OCI-LY7 (cell line): ENCODE measurements at regions not wholly inside any gene's neighbourhood (a gene's known extent, or its start where the extent isn't known, plus 50 kb on each side); places are given as distances from the start of the nearest gene placed in this dataset.

Experiments used
- BruUV-seq: library from RNA; stranded (reverse); fragments of 400-500 nt; replicated peaks from 2 replicates; lab custom pipeline; 2021; lab: Mats Ljungman, UMichigan
- CTCF ChIA-PET: fragments of 300-600 bp; sonication (Branson Sonifier 250); formaldehyde crosslinking; loops from one replicate; lab custom pipeline; 2022; ENCODE audit warnings: antibody characterized with exemption; ENCODE audit not compliant: unreplicated experiment; lab: Charles Lee
- POLR2A ChIA-PET: fragments of 300-600 bp; sonication (Branson Sonifier 250); formaldehyde crosslinking; loops from one replicate; lab custom pipeline; 2022; ENCODE audit warnings: antibody characterized with exemption; lab: Charles Lee
- DNase-seq: peaks from one replicate; pipeline ENCODE4 v3.0.0-alpha.2; 2015; ENCODE audit warnings: low spot score
- H2AFZ ChIP-seq: fragments of 200-600 bp; sonication (generic), shearing (Covaris generic); 2 replicates; pipeline ENCODE4 v1.6.1; 2014; ENCODE audit warnings: mild to moderate bottlenecking, antibody characterized with exemption, low read length, moderate library complexity
- H3K27ac ChIP-seq: fragments of 200-600 bp; sonication (generic); 2 replicates; pipeline ENCODE4 v1.5.1; 2014; ENCODE audit warnings: mixed run types, low read depth, mild to moderate bottlenecking, moderate library complexity, low read length, inconsistent platforms; ENCODE audit not compliant: poor library complexity, severe bottlenecking
- H3K36me3 ChIP-seq: fragments of 200-600 bp; sonication (generic); 2 replicates; pipeline ENCODE4 v1.6.1; 2014; ENCODE audit warnings: mild to moderate bottlenecking, antibody characterized with exemption, low read length, moderate library complexity, mixed read lengths; ENCODE audit not compliant: insufficient read depth
- H3K4me1 ChIP-seq: fragments of 200-600 bp; sonication (generic); 2 replicates; pipeline ENCODE4 v1.5.1; 2014; ENCODE audit warnings: mild to moderate bottlenecking, low read length; ENCODE audit not compliant: insufficient read depth, poor library complexity, severe bottlenecking
- H3K4me2 ChIP-seq: fragments of 200-600 bp; sonication (generic); 2 replicates; pipeline ENCODE4 v1.6.1; 2014; ENCODE audit warnings: mild to moderate bottlenecking, low read length
- H3K4me3 ChIP-seq: fragments of 200-600 bp; sonication (generic); 2 replicates; pipeline ENCODE4 v1.5.1; 2014; ENCODE audit warnings: mild to moderate bottlenecking, low read depth, low read length; ENCODE audit not compliant: poor library complexity, severe bottlenecking
- H3K79me2 ChIP-seq: fragments of 200-600 bp; sonication (generic); 2 replicates; pipeline ENCODE4 v1.6.1; 2016; ENCODE audit warnings: low read depth, mild to moderate bottlenecking, low read length, moderate library complexity, mixed read lengths; ENCODE audit not compliant: insufficient read depth
- H3K9me2 ChIP-seq: fragments of 200-600 bp; sonication (generic); 2 replicates; pipeline ENCODE4 v1.6.1; 2016; ENCODE audit warnings: mild to moderate bottlenecking, low read length, mixed read lengths; ENCODE audit not compliant: insufficient read depth
- H3K9me3 ChIP-seq: fragments of 200-600 bp; sonication (generic); 2 replicates; pipeline ENCODE4 v1.6.1; 2014; ENCODE audit warnings: mild to moderate bottlenecking, mixed run types, low read length, mixed read lengths
- H4K20me1 ChIP-seq: fragments of 200-600 bp; sonication (generic); 2 replicates; pipeline ENCODE4 v1.6.1; 2014; ENCODE audit warnings: mild to moderate bottlenecking, antibody characterized with exemption, low read length, moderate library complexity, mixed read lengths; ENCODE audit not compliant: insufficient read depth
- EZH2phosphoT487 ChIP-seq: fragments of 200-600 bp; sonication (generic); IDR thresholded peaks from 2 replicates; pipeline ENCODE4 v1.6.1; 2018; ENCODE audit warnings: low read depth, borderline replicate concordance, mild to moderate bottlenecking, mixed run types, antibody characterized with exemption, low read length, moderate library complexity, mixed read lengths
- intact Hi-C: fragments of 100-400 bp; cut with micrococcal nuclease; formaldehyde crosslinking; loops from one replicate; pipeline ENCODE4 v1.10.0; 2022; ENCODE audit not compliant: unreplicated experiment
- TF ChIP-seq, protein P1 (sequence below): fragments of 200-600 bp; sonication (generic); conservative IDR thresholded peaks from 2 replicates; pipeline ENCODE4 v1.5.1; 2014; ENCODE audit warnings: mild to moderate bottlenecking, antibody characterized with exemption, low read length, moderate library complexity, mixed read lengths

DNA sequence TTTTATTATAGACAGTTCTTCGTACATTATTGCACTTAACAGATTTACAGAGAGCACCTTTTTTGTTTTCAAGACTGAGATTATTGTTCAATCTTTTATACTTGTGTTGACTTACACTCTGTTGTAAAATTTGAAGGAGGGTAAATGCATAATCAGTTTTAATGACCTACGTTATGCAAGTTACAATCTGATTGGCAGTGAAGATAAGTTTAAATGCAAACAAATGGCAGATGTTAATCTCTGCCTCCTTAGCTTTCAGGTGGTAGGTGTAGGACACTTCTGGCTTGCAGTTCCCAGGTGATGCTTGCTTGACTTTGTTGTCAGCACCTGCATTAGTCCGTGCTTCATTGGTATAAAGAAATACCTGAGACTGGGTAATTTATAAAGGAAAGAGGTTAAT is 424.9 kb downstream of the FGF9 start:
- Histone ChIP-seq H3K9me3 (no peaks in the 10 kb centered on the region), H3K4me3 (no peak overlapping the region), H3K4me1 (no peaks in the 10 kb centered on the region), H3K27ac (no peak overlapping the region), H3K36me3 (no peaks in the 10 kb centered on the region), H2AFZ (no peak overlapping the region), H4K20me1 (no peaks in the 10 kb centered on the region), H3K4me2 (no peak overlapping the region), H3K9me2 (no peaks in the 10 kb centered on the region), H3K79me2 (no peaks in the 10 kb centered on the region)
- no TSS peak for BruUV-seq
- no peak for DNase-seq
- intact Hi-C loops: no loop called here
- TF ChIP-seq, protein P1, sequence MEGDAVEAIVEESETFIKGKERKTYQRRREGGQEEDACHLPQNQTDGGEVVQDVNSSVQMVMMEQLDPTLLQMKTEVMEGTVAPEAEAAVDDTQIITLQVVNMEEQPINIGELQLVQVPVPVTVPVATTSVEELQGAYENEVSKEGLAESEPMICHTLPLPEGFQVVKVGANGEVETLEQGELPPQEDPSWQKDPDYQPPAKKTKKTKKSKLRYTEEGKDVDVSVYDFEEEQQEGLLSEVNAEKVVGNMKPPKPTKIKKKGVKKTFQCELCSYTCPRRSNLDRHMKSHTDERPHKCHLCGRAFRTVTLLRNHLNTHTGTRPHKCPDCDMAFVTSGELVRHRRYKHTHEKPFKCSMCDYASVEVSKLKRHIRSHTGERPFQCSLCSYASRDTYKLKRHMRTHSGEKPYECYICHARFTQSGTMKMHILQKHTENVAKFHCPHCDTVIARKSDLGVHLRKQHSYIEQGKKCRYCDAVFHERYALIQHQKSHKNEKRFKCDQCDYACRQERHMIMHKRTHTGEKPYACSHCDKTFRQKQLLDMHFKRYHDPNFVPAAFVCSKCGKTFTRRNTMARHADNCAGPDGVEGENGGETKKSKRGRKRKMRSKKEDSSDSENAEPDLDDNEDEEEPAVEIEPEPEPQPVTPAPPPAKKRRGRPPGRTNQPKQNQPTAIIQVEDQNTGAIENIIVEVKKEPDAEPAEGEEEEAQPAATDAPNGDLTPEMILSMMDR: no peak
- no peak for TF ChIP-seq EZH2phosphoT487
- ChIA-PET POLR2A (no interaction called here), CTCF (no interaction called here)

DNA sequence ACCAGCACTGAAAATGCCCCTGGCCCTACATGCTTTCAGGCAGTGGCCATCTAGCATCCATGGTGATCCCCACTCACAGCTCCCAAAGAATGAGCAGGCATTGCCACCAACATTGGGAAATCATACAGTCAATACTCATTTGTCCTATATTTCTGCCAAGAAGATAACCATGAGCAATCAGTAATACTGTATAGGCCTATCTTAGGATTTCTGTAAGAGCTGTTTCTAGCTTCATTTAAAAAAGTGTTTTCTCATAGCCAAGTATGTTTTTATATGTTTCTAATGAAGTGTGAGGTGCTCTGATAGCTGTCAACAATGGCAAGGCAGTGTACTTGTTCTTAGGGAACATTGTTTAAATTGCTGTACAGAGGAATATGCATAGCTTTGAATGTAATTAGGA is 428.7 kb downstream of the FGF9 start:
- Histone ChIP-seq H3K9me2 (no peaks in the 10 kb centered on the region), H4K20me1 (no peaks in the 10 kb centered on the region), H3K4me2 (no peak overlapping the region), H3K9me3 (no peaks in the 10 kb centered on the region), H3K36me3 (no peaks in the 10 kb centered on the region), H3K27ac (no peak overlapping the region), H3K4me1 (no peaks in the 10 kb centered on the region), H3K79me2 (no peaks in the 10 kb centered on the region), H2AFZ (no peak overlapping the region), H3K4me3 (no peak overlapping the region)
- POLR2A ChIA-PET: interaction anchor here (0.6 kb wide), 1 partner anchor 1581 kb away, joined by 3 read pairs; no protein-coding TSS in a partner anchor
- CTCF ChIA-PET: no interaction called here
- intact Hi-C loops: no loop called here
- TF ChIP-seq, protein P1: no peak
- no peak for TF ChIP-seq EZH2phosphoT487
- no peak for DNase-seq
- BruUV-seq: no TSS peak

DNA sequence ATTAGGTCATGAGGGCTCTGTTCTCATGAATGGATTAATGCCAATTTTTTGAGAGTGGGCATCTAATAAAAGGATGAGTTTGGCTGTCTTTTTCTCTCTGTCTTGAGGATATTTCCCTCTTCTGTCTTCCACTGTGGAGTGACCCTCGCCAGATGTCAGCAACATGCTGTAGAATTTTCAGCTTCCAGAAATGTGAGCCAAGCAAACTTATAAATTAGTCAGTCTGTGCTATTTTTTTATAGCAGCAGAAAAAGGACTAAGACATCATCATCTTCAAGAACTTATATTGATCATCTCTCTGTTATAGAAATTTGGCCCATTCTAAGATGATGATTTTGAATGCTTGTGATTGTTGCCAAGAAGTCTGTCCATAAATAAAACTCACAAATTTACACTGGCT is 431.4 kb downstream of the FGF9 start:
- CTCF ChIA-PET: no interaction called here
- H3K4me2 ChIP-seq: no peak overlapping the region
- H3K4me3 ChIP-seq: no peak overlapping the region
- H3K4me1 ChIP-seq: no peaks in the 10 kb centered on the region
- no TSS peak for BruUV-seq
- no peaks in the 10 kb centered on the region for H3K9me2 ChIP-seq
- intact Hi-C loops: no loop called here
- H3K79me2 ChIP-seq: no peaks in the 10 kb centered on the region
- no peak for TF ChIP-seq EZH2phosphoT487
- TF ChIP-seq, protein P1: no peak
- no peaks in the 10 kb centered on the region for H3K9me3 ChIP-seq
- no peak overlapping the region for H2AFZ ChIP-seq
- POLR2A ChIA-PET: no interaction called here
- no peak for DNase-seq
- H4K20me1 ChIP-seq: no peaks in the 10 kb centered on the region
- H3K36me3 ChIP-seq: no peaks in the 10 kb centered on the region
- no peak overlapping the region for H3K27ac ChIP-seq
